GM12878 (cell line): ENCODE measurements at regions not wholly inside any gene's neighbourhood (a gene's known extent, or its start where the extent isn't known, plus 50 kb on each side); places are given as distances from the start of the nearest gene placed in this dataset.

Experiments
- ATAC-seq: fragments of 200-7000 bp; cut with Tn5 transposase; 3 replicates; pipeline ENCODE4 v1.9.1; 2020; ENCODE audit warnings: mild to moderate bottlenecking, moderate library complexity
- BruUV-seq: library from RNA; stranded (reverse); fragments of 400-500 nt; replicated peaks from 2 replicates; lab custom pipeline; 2021; lab: Mats Ljungman, UMichigan
- CTCF ChIA-PET: fragments of 300-600 bp; sonication (Branson Sonifier 250); formaldehyde crosslinking; extraction: SDS; loops from one replicate; lab custom pipeline; 2021; ENCODE audit warnings: inconsistent platforms; lab: Yijun Ruan, JAX
- POLR2A ChIA-PET: fragments of 350-600 bp; formaldehyde crosslinking; extraction: SDS; loops from one replicate; lab custom pipeline; 2021; ENCODE audit warnings: inconsistent platforms; lab: Charles Lee
- RAD21 ChIA-PET: fragments of 300-600 bp; sonication (Branson Sonifier 250); formaldehyde crosslinking; loops from one replicate; lab custom pipeline; 2023; ENCODE audit warnings: antibody characterized with exemption; ENCODE audit not compliant: unreplicated experiment; lab: Charles Lee
- SMC1A ChIA-PET: fragments of 300-600 bp; sonication (Branson Sonifier 250); formaldehyde crosslinking; loops from one replicate; lab custom pipeline; 2023; ENCODE audit not compliant: unreplicated experiment, uncharacterized antibody; lab: Charles Lee
- DNase-seq: peaks from one replicate; pipeline ENCODE4 v3.0.0-alpha.2; 2011; ENCODE audit warnings: low read depth, low spot score
- FAIRE-seq: peaks from 3 replicates; lab custom pipeline; 2011; peaks lifted over from hg19 to GRCh38; lab: Jason Lieb, UNC
- H2AFZ ChIP-seq: 2 replicates; pipeline ENCODE4 v1.6.0; 2011; ENCODE audit warnings: low read depth, low read length, control low read depth; ENCODE audit not compliant: control insufficient read depth
- H3K27ac ChIP-seq: 2 replicates; pipeline ENCODE4 v1.5.1; 2011; ENCODE audit warnings: control low read depth; ENCODE audit not compliant: control insufficient read depth, insufficient read depth
- H3K27me3 ChIP-seq, 2 experiments: replicated peaks in 1 of 2; 2 replicates each; pipeline versions ENCODE4 v1.6.0 to v1.6.1; 2011; ENCODE audit warnings: low read length in 1 of 2; ENCODE audit not compliant: control insufficient read depth in 2 of 2, insufficient read depth in 2 of 2
- H3K36me3 ChIP-seq, 2 experiments: 2 replicates each; pipeline ENCODE4 v1.5.1; 2011; ENCODE audit warnings: low read length in 1 of 2; ENCODE audit not compliant: control insufficient read depth in 2 of 2, insufficient read depth in 2 of 2
- H3K4me1 ChIP-seq: 2 replicates; pipeline ENCODE4 v1.6.1; 2011; ENCODE audit warnings: mild to moderate bottlenecking, low read length, moderate library complexity, mixed read lengths; ENCODE audit not compliant: control insufficient read depth, insufficient read depth
- H3K4me2 ChIP-seq: 2 replicates; pipeline ENCODE4 v1.6.0; 2011; ENCODE audit warnings: control low read depth; ENCODE audit not compliant: control insufficient read depth, insufficient read depth
- H3K4me3 ChIP-seq: fragments of 200-600 bp; sonication (generic); 2 replicates; pipeline ENCODE4 v1.5.1; 2016
- H3K79me2 ChIP-seq: 2 replicates; pipeline ENCODE4 v1.6.0; 2011; ENCODE audit warnings: low read length; ENCODE audit not compliant: control insufficient read depth, insufficient read depth
- H3K9ac ChIP-seq: 2 replicates; pipeline ENCODE4 v1.8.0; 2011; ENCODE audit warnings: low read length, control low read depth, mixed read lengths; ENCODE audit not compliant: control insufficient read depth, insufficient read depth
- H3K9me3 ChIP-seq: replicated peaks from 3 replicates; pipeline ENCODE4 v1.5.1; 2011; ENCODE audit warnings: mild to moderate bottlenecking, low read length; ENCODE audit not compliant: control insufficient read depth, insufficient read depth
- H4K20me1 ChIP-seq: 2 replicates; pipeline ENCODE4 v1.6.0; 2011; ENCODE audit not compliant: control insufficient read depth, insufficient read depth
- BCLAF1 ChIP-seq: fragments of 450-650 bp; IDR thresholded peaks from 2 replicates; pipeline ENCODE4 v1.6.1; 2017; ENCODE audit warnings: antibody characterized with exemption, mild to moderate bottlenecking, moderate library complexity
- BHLHE40 ChIP-seq, 2 experiments: fragments of 450-650 bp in 1 of 2; IDR thresholded peaks; 2 replicates each; pipeline ENCODE4 v1.6.1; 2011 to 2017; ENCODE audit warnings: low read depth in 2 of 2, borderline replicate concordance in 1 of 2, improper control_type of control experiment in 1 of 2, low read length in 1 of 2, mild to moderate bottlenecking in 1 of 2
- EZH2 ChIP-seq: IDR thresholded peaks from 2 replicates; pipeline ENCODE4 v1.6.1; 2012; ENCODE audit warnings: low read depth, mild to moderate bottlenecking, control low read depth, inconsistent platforms, low read length, borderline replicate concordance; ENCODE audit not compliant: control insufficient read depth
- IKZF1 ChIP-seq: fragments of 450-650 bp; conservative IDR thresholded peaks from 2 replicates; pipeline ENCODE4 v1.6.1; 2017; ENCODE audit warnings: antibody characterized with exemption, mild to moderate bottlenecking
- STAT1 ChIP-seq: fragments of 450-650 bp; conservative IDR thresholded peaks from 2 replicates; pipeline ENCODE4 v1.6.1; 2014; ENCODE audit warnings: antibody characterized with exemption, mild to moderate bottlenecking
- STAT3 ChIP-seq: IDR thresholded peaks from 2 replicates; pipeline ENCODE4 v1.6.1; 2011; ENCODE audit warnings: low read depth, low read length, improper control_type of control experiment
- TARDBP ChIP-seq: IDR thresholded peaks from 2 replicates; pipeline ENCODE4 v1.6.1; 2016; ENCODE audit warnings: borderline replicate concordance
- ZSCAN29 ChIP-seq: fragments of 450-650 bp; IDR thresholded peaks from 2 replicates; pipeline ENCODE4 v1.6.1; 2017; ENCODE audit warnings: mild to moderate bottlenecking, moderate library complexity
- whole genome bisulfite sequencing: methylation state at CpG from one replicate; pipeline ENCODE4 v1.1.6; 2016; ENCODE audit warnings: low lambda C conversion rate; ENCODE audit not compliant: insufficient replicate concordance, insufficient coverage; ENCODE audit errors: missing lambda C conversion rate; 5-methylcytosine and 5-hydroxymethylcytosine counted together
- in situ Hi-C: fragments of 300-500 bp; cut with MboI; formaldehyde crosslinking; loops from 9 replicates; pipeline ENCODE4 v1.14.3; 2018; ENCODE audit warnings: mixed read lengths
- intact Hi-C: fragments of 100-400 bp; cut with micrococcal nuclease; formaldehyde crosslinking; loops from one replicate; pipeline ENCODE4 v1.14.2; 2022; ENCODE audit not compliant: unreplicated experiment
- TF ChIP-seq, protein P1 (sequence below): fragments of 450-650 bp; IDR thresholded peaks from 2 replicates; pipeline ENCODE4 v1.6.1; 2016; ENCODE audit warnings: mild to moderate bottlenecking, moderate library complexity, borderline replicate concordance

- ChIA-PET SMC1A (interaction anchor here (0.6 to 1.6 kb wide), 4 partner anchors 12 to 1092 kb away, joined by 3 to 4 read pairs (median 4); no protein-coding TSS in a partner anchor), POLR2A (no interaction called here), CTCF (interaction anchor here (0.7 to 2.7 kb wide), 5 partner anchors 9 to 274 kb away, joined by 3 to 8 read pairs (median 5); no protein-coding TSS in a partner anchor), RAD21 (no interaction called here)
- Histone ChIP-seq H3K79me2 (no peaks in the 10 kb centered on the region), H3K4me3 (no peak overlapping the region), H3K9me3 (no peaks in the 10 kb centered on the region), H3K4me2 (no peak overlapping the region), H3K4me1 (no peaks in the 10 kb centered on the region)
- no peak for DNase-seq
- ATAC-seq: no peak
- no TSS peak for BruUV-seq
- 31% methylated on average over 4 of the region's 4 CpGs for WGBS
- intact Hi-C loops: loop anchor here (5.0 kb wide), 1 partner anchor 868 kb away; the partner anchor contains the start of gene THBS1
- TF ChIP-seq EZH2 (no peak), IKZF1 (no peak), BCLAF1 (no peak), ZSCAN29 (no peak), BHLHE40 (IDR thresholded peaks at IDR 0.05; ENCODE audit: borderline replicate concordance in 1 of 2, low read depth in 2 of 2, low read length in 1 of 2) (no peak), STAT1 (no peak), TARDBP (no peak), STAT3 (no peak)
- TF ChIP-seq, protein P1, sequence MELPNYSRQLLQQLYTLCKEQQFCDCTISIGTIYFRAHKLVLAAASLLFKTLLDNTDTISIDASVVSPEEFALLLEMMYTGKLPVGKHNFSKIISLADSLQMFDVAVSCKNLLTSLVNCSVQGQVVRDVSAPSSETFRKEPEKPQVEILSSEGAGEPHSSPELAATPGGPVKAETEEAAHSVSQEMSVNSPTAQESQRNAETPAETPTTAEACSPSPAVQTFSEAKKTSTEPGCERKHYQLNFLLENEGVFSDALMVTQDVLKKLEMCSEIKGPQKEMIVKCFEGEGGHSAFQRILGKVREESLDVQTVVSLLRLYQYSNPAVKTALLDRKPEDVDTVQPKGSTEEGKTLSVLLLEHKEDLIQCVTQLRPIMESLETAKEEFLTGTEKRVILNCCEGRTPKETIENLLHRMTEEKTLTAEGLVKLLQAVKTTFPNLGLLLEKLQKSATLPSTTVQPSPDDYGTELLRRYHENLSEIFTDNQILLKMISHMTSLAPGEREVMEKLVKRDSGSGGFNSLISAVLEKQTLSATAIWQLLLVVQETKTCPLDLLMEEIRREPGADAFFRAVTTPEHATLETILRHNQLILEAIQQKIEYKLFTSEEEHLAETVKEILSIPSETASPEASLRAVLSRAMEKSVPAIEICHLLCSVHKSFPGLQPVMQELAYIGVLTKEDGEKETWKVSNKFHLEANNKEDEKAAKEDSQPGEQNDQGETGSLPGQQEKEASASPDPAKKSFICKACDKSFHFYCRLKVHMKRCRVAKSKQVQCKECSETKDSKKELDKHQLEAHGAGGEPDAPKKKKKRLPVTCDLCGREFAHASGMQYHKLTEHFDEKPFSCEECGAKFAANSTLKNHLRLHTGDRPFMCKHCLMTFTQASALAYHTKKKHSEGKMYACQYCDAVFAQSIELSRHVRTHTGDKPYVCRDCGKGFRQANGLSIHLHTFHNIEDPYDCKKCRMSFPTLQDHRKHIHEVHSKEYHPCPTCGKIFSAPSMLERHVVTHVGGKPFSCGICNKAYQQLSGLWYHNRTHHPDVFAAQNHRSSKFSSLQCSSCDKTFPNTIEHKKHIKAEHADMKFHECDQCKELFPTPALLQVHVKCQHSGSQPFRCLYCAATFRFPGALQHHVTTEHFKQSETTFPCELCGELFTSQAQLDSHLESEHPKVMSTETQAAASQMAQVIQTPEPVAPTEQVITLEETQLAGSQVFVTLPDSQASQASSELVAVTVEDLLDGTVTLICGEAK: no peak
- TF ChIP-seq, all 136 proteins: peak for 0
- Histone ChIP-seq H2AFZ (no peak overlapping the region), H3K36me3 (no peaks in the 10 kb centered on the region), H4K20me1 (no peaks in the 10 kb centered on the region), H3K27ac (no peak overlapping the region), H3K9ac (no peak overlapping the region), H3K27me3 (no peaks in the 10 kb centered on the region; a peak in 1 of 4 replicates)
- in situ Hi-C loops: loop anchor here (10.0 kb wide), 1 partner anchor 1030 kb away; no protein-coding TSS in a partner anchor
- FAIRE-seq: no peak
These were observed 149.9 kb upstream of the RASGRP1 start for GRCh38 chr15:38714309-38715072.
